Cerebellar cortex (tissue), 1 donor: ENCODE measurements at regions not wholly inside any gene's neighbourhood (a gene's known extent, or its start where the extent isn't known, plus 50 kb on each side); places are given as distances from the start of the nearest gene placed in this dataset.

Experiments
- DNase-seq: peaks from one replicate; pipeline ENCODE4 v3.0.0-alpha.2; 2015; ENCODE audit warnings: low spot score

DNA sequence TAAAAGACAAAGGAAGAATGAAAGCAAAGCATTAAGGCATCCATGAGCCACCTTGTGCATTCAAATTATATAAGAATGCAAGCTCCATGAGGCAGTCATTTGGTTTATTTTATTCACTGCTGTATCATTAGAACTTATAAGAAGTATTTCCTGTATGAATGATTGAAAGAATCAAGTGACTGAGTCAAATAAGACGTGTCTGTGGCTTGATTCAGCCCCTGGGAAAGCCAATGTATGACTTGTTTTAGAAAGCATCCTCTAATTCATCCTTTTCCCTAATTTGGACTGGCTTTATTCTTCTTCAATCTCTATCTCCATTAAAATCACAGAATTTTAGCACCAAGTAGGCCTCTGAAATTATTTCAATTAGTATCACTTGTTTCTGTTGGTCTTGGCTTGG is 461.1 kb downstream of the LPIN1 start:
- no peak for DNase-seq

- DNase-seq: no peak
Measured at GRCh38 chr2:12210016-12210933, 463.8 kb downstream of the LPIN1 start.

DNA sequence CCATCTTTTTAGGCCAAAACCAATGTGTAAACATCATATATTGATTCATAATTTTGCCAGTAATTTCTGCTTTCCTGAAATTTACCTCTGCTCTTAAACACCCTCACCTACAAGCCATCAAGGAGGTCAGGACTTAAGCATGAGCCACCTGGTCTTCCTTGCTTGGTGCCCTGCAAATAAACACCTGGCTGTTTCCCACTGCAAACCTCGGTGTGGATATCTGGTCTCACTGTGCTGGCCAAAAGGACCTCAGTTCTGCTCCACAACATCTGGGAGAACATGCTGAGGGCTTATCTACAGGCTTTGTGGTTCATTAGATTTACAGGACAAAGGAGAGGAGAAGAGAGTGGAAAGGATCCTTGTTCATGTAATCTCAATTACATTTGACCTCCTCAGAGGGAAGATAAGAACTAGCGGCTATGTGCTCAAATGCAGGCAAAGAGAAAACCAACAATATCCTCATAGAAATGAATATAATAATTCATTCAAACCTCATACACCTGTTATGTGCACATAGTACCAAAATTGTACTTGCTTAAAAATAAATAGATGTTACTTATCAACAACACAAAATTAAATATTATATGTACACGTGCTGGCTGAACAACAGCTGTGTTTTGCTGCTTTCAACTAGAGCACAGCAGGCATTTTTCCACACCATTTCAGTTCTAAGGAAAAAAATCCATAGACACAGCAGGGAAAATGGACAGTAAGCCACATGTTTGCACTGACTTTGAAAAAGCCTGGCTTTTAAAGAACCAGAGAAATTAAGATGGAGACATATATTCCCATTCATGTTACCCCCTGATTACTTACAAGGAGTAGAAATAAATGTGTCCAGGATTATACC is 465.1 kb downstream of the LPIN1 start:
- no peak for DNase-seq

- DNase-seq: no peak
Measured at GRCh38 chr2:12212841-12213597, 466.6 kb downstream of the LPIN1 start.

- DNase-seq: no peak
Measured at GRCh38 chr2:12217175-12217574, 470.7 kb downstream of the LPIN1 start.

DNA sequence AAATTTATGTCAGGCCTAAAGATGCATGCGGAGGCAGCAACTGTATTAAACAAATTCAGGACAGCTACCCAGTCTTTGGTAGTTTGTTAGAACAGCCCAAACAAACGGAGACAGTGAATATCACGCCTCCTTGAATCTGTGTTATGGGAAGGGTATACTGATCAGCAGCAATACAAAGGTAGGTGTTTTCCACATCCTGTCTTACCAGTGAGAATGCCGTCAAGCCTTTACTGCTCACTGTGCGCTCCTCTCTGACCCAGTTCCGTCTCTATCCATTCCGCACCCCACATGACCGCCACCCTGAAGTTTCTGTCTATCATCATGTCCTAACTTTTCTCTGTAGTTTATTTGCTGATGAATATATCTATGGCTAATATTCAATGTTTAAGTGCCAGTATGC is 473.3 kb downstream of the LPIN1 start:
- DNase-seq: no peak

GRCh38 chr2:12221584-12221983 is 475.2 kb downstream of the LPIN1 start:
- DNase-seq: no peak

- DNase-seq: no peak
Measured at GRCh38 chr2:12222554-12222953, 476.1 kb downstream of the LPIN1 start.

DNA sequence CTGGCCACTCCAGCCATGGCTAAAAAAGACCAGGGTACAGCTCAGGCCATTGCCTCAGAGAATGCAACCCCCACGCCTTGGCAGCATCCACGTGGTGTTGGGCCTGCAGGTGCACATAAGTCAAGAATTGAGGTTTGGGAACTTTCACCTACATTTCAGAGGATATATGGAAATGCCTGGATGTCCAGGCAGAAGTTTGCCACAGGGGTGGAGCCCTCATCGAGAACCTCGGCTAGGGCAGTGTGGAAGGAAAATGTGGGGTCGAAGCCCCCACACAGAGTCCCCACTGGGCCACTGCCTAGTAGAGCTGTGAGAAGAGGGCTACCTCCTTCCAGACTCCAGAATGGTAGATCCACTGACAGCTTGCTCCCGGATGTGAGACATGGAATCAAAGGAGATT is 477.3 kb downstream of the LPIN1 start:
- no peak for DNase-seq

DNA sequence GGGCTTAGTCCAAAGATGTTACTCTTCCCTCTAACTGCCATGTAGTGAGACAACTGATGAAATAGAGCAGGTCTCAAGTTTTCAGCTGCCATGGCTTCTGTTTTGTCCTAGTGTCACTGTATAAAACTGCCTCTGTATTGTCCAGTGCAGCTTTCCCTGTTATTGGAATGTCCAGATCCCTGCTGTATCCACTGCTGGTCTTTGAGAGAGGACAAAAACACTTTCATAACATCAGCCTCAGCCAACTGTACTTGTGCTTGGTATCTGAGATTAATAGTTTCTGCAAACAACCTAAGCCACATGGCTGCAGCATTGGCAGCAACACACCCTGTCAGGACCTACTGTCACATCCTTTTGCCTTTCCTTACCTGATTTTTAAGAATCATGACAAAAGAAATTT is 480.2 kb downstream of the LPIN1 start:
- DNase-seq: no peak

DNA sequence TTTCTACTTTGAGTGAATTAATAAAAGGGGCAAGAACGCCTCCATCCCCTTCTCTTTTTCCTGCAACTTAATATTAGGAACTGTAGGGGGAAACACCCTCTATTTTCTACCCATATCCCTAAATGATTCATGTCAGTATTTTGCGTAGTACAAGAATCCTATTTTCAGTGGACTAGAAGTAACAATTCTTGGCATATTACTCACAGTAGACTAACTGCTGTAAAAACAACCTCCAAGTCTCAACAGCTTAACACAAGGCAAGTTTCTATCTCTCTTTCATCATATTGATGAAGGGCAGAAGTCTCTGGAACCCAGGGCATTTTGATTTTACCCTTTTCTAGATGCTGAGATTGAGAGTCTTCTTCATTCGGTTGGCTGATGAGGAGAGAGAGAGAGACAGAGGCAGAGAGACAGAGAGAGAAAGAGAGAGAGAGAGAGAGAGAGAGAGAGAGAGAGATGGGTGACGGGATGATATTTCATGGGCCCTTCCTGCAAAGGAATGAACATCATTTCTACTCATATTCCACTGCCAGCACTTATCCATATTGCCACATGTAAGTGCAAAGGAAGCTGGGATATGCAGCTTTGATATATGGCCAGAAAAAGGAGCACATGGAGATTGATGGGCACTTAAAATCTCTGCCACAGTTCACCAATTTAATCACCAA is 481.6 kb downstream of the LPIN1 start:
- DNase-seq: no peak

- no peak for DNase-seq
Measured at GRCh38 chr2:12231288-12231687, 484.9 kb downstream of the LPIN1 start.

DNA sequence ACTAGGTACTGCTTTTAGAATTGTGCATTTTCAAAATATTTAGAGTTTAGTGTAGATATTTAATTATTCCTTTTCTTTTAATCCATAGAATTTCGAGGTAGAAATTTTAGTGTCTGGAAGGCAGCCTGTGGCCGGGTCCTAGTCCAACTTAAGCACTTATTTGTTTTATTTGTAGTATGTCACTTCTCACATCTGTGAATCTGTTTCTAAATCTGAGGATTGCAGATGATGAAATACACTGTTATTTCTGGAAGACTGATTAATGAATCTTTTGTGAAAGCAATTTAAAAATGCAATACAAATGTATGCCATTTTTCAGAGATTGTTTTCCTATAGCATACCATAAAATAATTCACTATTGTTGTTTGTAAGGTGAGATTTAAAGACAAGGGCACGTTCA is 483.9 kb upstream of the TRIB2 start:
- no peak for DNase-seq

- DNase-seq: no peak
Measured at GRCh38 chr2:12236136-12236844, 480.4 kb upstream of the TRIB2 start.

- DNase-seq: no peak
Measured at GRCh38 chr2:12240206-12240605, 476.5 kb upstream of the TRIB2 start.

DNA sequence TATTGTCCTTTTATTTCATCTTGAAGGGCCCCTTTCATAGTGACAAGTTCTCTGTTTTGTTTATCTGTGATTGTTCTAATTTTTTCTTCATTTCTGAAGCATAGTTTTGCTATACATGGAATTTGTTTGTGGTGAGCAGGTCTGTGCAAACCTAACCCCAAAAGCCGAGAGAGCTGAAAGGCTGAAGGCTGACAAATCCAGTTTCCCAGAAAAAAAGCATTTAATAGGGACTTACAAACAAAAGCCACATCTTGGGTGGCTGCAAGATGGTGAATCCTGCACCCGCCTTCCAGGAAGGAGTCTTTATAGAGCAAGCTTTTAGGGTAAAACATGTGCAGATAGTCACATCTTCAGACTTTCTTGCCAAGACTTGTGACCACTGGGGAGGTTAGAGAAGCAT is 473.4 kb upstream of the TRIB2 start:
- DNase-seq: no peak

GRCh38 chr2:12244070-12244469 is 472.7 kb upstream of the TRIB2 start:
- no peak for DNase-seq

GRCh38 chr2:12251121-12251520 is 465.6 kb upstream of the TRIB2 start:
- no peak for DNase-seq

DNA sequence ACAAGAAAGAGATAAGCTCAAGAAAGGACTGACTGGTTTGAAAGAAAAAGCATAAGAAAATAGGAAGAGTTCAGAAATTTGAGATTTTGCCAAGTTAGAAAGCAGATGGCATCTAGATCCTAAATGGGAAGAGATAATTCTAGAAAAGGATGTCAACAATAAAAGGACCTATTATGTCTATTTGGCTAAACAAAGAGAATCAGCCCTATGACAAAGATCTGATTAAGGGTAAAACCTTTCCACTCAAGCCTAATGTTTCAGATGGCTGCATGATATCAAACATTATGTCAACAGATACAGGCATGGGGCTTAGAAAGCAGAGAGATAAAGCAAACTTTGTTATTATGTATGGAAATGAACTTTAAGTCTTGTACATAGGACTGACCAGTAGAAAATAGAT is 465.0 kb upstream of the TRIB2 start:
- DNase-seq: no peak

DNA sequence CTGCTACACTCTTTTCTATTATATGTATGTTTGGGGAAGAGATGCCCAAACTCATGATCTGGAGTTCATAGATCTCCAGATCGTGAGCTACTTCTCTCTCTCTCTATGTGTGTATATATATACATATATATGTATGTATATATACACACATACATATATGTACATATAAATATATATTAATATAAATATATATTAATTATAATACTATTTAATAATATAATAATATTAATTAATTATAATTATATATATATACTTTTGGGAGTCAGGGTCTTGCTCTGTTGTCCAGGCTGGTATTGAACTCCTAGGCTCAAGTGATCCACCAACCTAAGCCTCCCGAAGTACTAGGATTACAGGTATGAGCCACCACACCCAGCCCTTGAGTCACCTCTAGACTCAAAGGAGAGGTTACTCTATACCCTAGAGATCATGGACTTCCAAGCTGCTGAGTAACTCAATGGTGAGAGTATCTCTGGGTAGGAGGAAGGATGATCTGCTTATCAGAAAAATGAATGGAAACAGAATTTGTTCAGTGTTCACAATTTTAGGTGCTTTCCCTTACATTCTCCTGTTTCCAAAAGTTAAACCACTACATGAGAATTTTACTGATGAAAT is 463.5 kb upstream of the TRIB2 start:
- no peak for DNase-seq
